GM21825 (cell line): ENCODE measurements at regions not wholly inside any gene's neighbourhood (a gene's known extent, or its start where the extent isn't known, plus 50 kb on each side); places are given as distances from the start of the nearest gene placed in this dataset.

ENCODE experiments used
- ATAC-seq: cut with Tn5 transposase; IDR thresholded peaks from one replicate; pipeline ENCODE4 v1.9.1; 2021; ENCODE audit warnings: mild to moderate bottlenecking, moderate library complexity; ENCODE audit not compliant: unreplicated experiment

- ATAC-seq, result no peak
These were observed 745.3 kb upstream of the ZEB2 start for GRCh38 chr2:145265244-145265643.

- ATAC-seq, result no peak
These were observed 740.8 kb upstream of the ZEB2 start for GRCh38 chr2:145260674-145261073.

- ATAC-seq, result no peak
These were observed 740.2 kb upstream of the ZEB2 start for GRCh38 chr2:145260081-145260480.

- ATAC-seq, result no peak
These were observed 739.1 kb upstream of the ZEB2 start for GRCh38 chr2:145258903-145259579.

- ATAC-seq, result no peak
These were observed 738.0 kb upstream of the ZEB2 start for GRCh38 chr2:145257931-145258330.

- no peak for ATAC-seq
These were observed 736.6 kb upstream of the ZEB2 start for GRCh38 chr2:145256551-145256950.

GRCh38 chr2:145254291-145254690 is 734.4 kb upstream of the ZEB2 start:
- ATAC-seq, result no peak

GRCh38 chr2:145253492-145253891 is 733.6 kb upstream of the ZEB2 start:
- no peak for ATAC-seq

GRCh38 chr2:145245268-145245870 is 725.5 kb upstream of the ZEB2 start:
- no peak for ATAC-seq

- ATAC-seq, result no peak
These were observed 715.4 kb upstream of the ZEB2 start for GRCh38 chr2:145235312-145235711.

- ATAC-seq, result no peak
These were observed 710.6 kb upstream of the ZEB2 start for GRCh38 chr2:145230546-145230945.

GRCh38 chr2:145228506-145228905 is 708.6 kb upstream of the ZEB2 start:
- no peak for ATAC-seq

- no peak for ATAC-seq
These were observed 707.0 kb upstream of the ZEB2 start for GRCh38 chr2:145226901-145227300.

GRCh38 chr2:145221516-145221915 is 701.6 kb upstream of the ZEB2 start:
- no peak for ATAC-seq

- no peak for ATAC-seq
These were observed 701.1 kb upstream of the ZEB2 start for GRCh38 chr2:145221032-145221431.

GRCh38 chr2:145220496-145220895 is 700.6 kb upstream of the ZEB2 start:
- ATAC-seq, result no peak

GRCh38 chr2:145207884-145208283 is 688.0 kb upstream of the ZEB2 start:
- ATAC-seq, result no peak

- no peak for ATAC-seq
These were observed 686.8 kb upstream of the ZEB2 start for GRCh38 chr2:145206496-145207281.

GRCh38 chr2:145203891-145204290 is 684.0 kb upstream of the ZEB2 start:
- ATAC-seq, result no peak

- no peak for ATAC-seq
These were observed 680.1 kb upstream of the ZEB2 start for GRCh38 chr2:145199827-145200706.

- no peak for ATAC-seq
These were observed 679.1 kb upstream of the ZEB2 start for GRCh38 chr2:145199042-145199441.
